ENCODE measurements at regions not wholly inside any gene's neighbourhood (a gene's known extent, or its start where the extent isn't known, plus 50 kb on each side); places are given as distances from the start of the nearest gene placed in this dataset.

- Histone ChIP-seq H3K36me3 (no peaks in the 10 kb centered on the region), H3K4me1 (no peaks in the 10 kb centered on the region), H3K4me3 (no peak overlapping the region), H3K27me3 (no peaks in the 10 kb centered on the region), H3K9me3 (no peaks in the 10 kb centered on the region), H3K27ac (no peak overlapping the region)
- intact Hi-C loops (cut with DNase I), result no loop called here
- TF ChIP-seq POLR2AphosphoS5 (IDR thresholded peaks at IDR 0.05; ENCODE audit: insufficient read depth in 1 of 2, low read depth in 1 of 2) (no peak), POLR2A (IDR thresholded peaks at IDR 0.05) (no peak)
- DNase-seq (ENCODE audit: extremely low spot score in 2 of 2), result no peak
Measured at GRCh38 chr13:91119643-91120042, 227.8 kb upstream of the MIR17HG start.

GRCh38 chr13:91122766-91123165, 224.7 kb upstream of the MIR17HG start:
- Histone ChIP-seq H3K27me3 (no peaks in the 10 kb centered on the region), H3K9me3 (no peaks in the 10 kb centered on the region)

GRCh38 chr13:91123456-91124127, 223.9 kb upstream of the MIR17HG start:
- intact Hi-C loops (cut with DNase I), result no loop called here
- TF ChIP-seq CTCF (IDR thresholded peaks at IDR 0.05) (no peak), POLR2A (IDR thresholded peaks at IDR 0.05) (no peak), POLR2AphosphoS5 (IDR thresholded peaks at IDR 0.05; ENCODE audit: insufficient read depth in 1 of 2, low read depth in 1 of 2) (no peak)

More at GRCh38 chr13:91122766-91123165, 224.7 kb upstream of the MIR17HG start:
- Histone ChIP-seq H3K27ac (no peak overlapping the region), H3K36me3 (no peaks in the 10 kb centered on the region), H3K4me1 (no peaks in the 10 kb centered on the region), H3K4me3 (no peak overlapping the region)
- no peak for DNase-seq (ENCODE audit: extremely low spot score in 2 of 2)
- intact Hi-C loops (cut with DNase I), result no loop called here
- no peak for TF ChIP-seq CTCF (IDR thresholded peaks at IDR 0.05)
- TF ChIP-seq POLR2A (IDR thresholded peaks at IDR 0.05), result no peak
- TF ChIP-seq POLR2AphosphoS5 (IDR thresholded peaks at IDR 0.05; ENCODE audit: insufficient read depth in 1 of 2, low read depth in 1 of 2), result no peak

GRCh38 chr13:91126806-91127205, 220.7 kb upstream of the MIR17HG start:
- Histone ChIP-seq H3K4me3 (no peak overlapping the region), H3K36me3 (no peaks in the 10 kb centered on the region), H3K4me1 (no peaks in the 10 kb centered on the region), H3K27ac (no peak overlapping the region), H3K9me3 (no peaks in the 10 kb centered on the region), H3K27me3 (no peaks in the 10 kb centered on the region)
- DNase-seq (ENCODE audit: extremely low spot score in 2 of 2), result no peak
- intact Hi-C loops (cut with DNase I), result no loop called here
- TF ChIP-seq POLR2AphosphoS5 (IDR thresholded peaks at IDR 0.05; ENCODE audit: insufficient read depth in 1 of 2, low read depth in 1 of 2) (no peak), CTCF (IDR thresholded peaks at IDR 0.05) (no peak), POLR2A (IDR thresholded peaks at IDR 0.05) (no peak)

More at GRCh38 chr13:91123456-91124127, 223.9 kb upstream of the MIR17HG start:
- Histone ChIP-seq H3K36me3 (no peaks in the 10 kb centered on the region), H3K4me3 (no peak overlapping the region), H3K4me1 (no peaks in the 10 kb centered on the region), H3K27me3 (no peaks in the 10 kb centered on the region), H3K27ac (no peak overlapping the region), H3K9me3 (no peaks in the 10 kb centered on the region)
- DNase-seq (ENCODE audit: extremely low spot score in 2 of 2), result no peak

GRCh38 chr13:91127995-91128394, 219.5 kb upstream of the MIR17HG start:
- H3K36me3 ChIP-seq, result no peaks in the 10 kb centered on the region
- no peak overlapping the region for H3K27ac ChIP-seq
- no peaks in the 10 kb centered on the region for H3K4me1 ChIP-seq
- TF ChIP-seq CTCF (IDR thresholded peaks at IDR 0.05), result no peak
- no peak for TF ChIP-seq POLR2A (IDR thresholded peaks at IDR 0.05)
- no peak for TF ChIP-seq POLR2AphosphoS5 (IDR thresholded peaks at IDR 0.05; ENCODE audit: insufficient read depth in 1 of 2, low read depth in 1 of 2)
- H3K9me3 ChIP-seq, result no peaks in the 10 kb centered on the region
- intact Hi-C loops (cut with DNase I), result no loop called here
- H3K4me3 ChIP-seq, result no peak overlapping the region
- H3K27me3 ChIP-seq, result no peaks in the 10 kb centered on the region
- DNase-seq (ENCODE audit: extremely low spot score in 2 of 2), result no peak

Measured in vagina (tissue), 2 donors.